H1 (cell line): ENCODE measurements at regions not wholly inside any gene's neighbourhood (a gene's known extent, or its start where the extent isn't known, plus 50 kb on each side); places are given as distances from the start of the nearest gene placed in this dataset.

Experiments used
- CTCF ChIA-PET: fragments of 300-600 bp; sonication (Branson Sonifier 250); formaldehyde crosslinking; loops from one replicate; lab custom pipeline; 2021; ENCODE audit not compliant: partially characterized antibody; lab: Charles Lee
- POLR2A ChIA-PET: fragments of 300-600 bp; sonication (Branson Sonifier 250); formaldehyde crosslinking; loops from one replicate; lab custom pipeline; 2021; ENCODE audit warnings: inconsistent platforms; ENCODE audit not compliant: partially characterized antibody; lab: Charles Lee
- DNase-seq, 2 experiments: peaks; one replicate each; pipeline versions ENCODE4 v3.0.0 to v3.0.0-alpha.2; 2010 to 2022; ENCODE audit warnings: low spot score in 2 of 2, low read depth in 1 of 2, mixed read lengths in 1 of 2
- FAIRE-seq: peaks from 2 replicates; lab custom pipeline; 2011; peaks lifted over from hg19 to GRCh38; lab: Jason Lieb, UNC
- H2AFZ ChIP-seq: 2 replicates; pipeline ENCODE4 v1.8.1; 2012; ENCODE audit warnings: low read length, inconsistent platforms
- H2AK5ac ChIP-seq: 2 replicates; pipeline ENCODE4 v1.6.1; 2013; ENCODE audit warnings: low read depth, low read length
- H2BK120ac ChIP-seq: replicated peaks from 2 replicates; pipeline ENCODE3; 2013; ENCODE audit warnings: low read depth, low read length, inconsistent platforms
- H2BK12ac ChIP-seq: 2 replicates; pipeline ENCODE4 v1.6.1; 2013; ENCODE audit warnings: low read depth, low read length
- H2BK15ac ChIP-seq: 2 replicates; pipeline ENCODE4 v1.6.1; 2013; ENCODE audit warnings: low read length
- H2BK20ac ChIP-seq: 2 replicates; pipeline ENCODE4 v1.6.1; 2013; ENCODE audit warnings: low read length
- H2BK5ac ChIP-seq: 2 replicates; pipeline ENCODE4 v1.6.1; 2013; ENCODE audit warnings: low read depth, low read length
- H3K14ac ChIP-seq: 2 replicates; pipeline ENCODE4 v1.6.1; 2013; ENCODE audit warnings: inconsistent platforms; ENCODE audit not compliant: insufficient read length
- H3K18ac ChIP-seq: 2 replicates; pipeline ENCODE4 v1.6.1; 2013; ENCODE audit warnings: low read length; ENCODE audit errors: extremely low read depth
- H3K23ac ChIP-seq: 2 replicates; pipeline ENCODE4 v1.6.1; 2013; ENCODE audit warnings: inconsistent platforms; ENCODE audit not compliant: insufficient read length
- H3K23me2 ChIP-seq: 2 replicates; pipeline ENCODE4 v1.6.1; 2013; ENCODE audit warnings: low read depth, low read length
- H3K27ac ChIP-seq: 2 replicates; pipeline ENCODE4 v1.6.1; 2011; ENCODE audit warnings: low read depth, low read length, inconsistent platforms
- H3K27me3 ChIP-seq, 4 experiments: replicated peaks in 1 of 4; 1 replicate in 1 of 4; 2 replicates in 3 of 4; pipeline versions ENCODE4 v1.6.1 to v1.8.1; 2011 to 2013; ENCODE audit warnings: low read length in 3 of 4, mild to moderate bottlenecking in 3 of 4, inconsistent platforms in 2 of 4, mixed read lengths in 2 of 4, moderate library complexity in 1 of 4; ENCODE audit not compliant: control insufficient read depth in 3 of 4, insufficient read depth in 3 of 4; ENCODE audit errors: extremely low read depth in 1 of 4
- H3K36me3 ChIP-seq, 4 experiments: 2 replicates each; pipeline versions ENCODE4 v1.6.1 to v1.8.1; 2011 to 2013; ENCODE audit warnings: mild to moderate bottlenecking in 4 of 4, low read length in 3 of 4, moderate library complexity in 2 of 4, control low read depth in 1 of 4, inconsistent platforms in 1 of 4; ENCODE audit not compliant: insufficient read depth in 4 of 4, control insufficient read depth in 2 of 4
- H3K4ac ChIP-seq: replicated peaks from 2 replicates; pipeline ENCODE3; 2013; ENCODE audit warnings: low read length, low read depth, mixed read lengths, inconsistent platforms; ENCODE audit not compliant: insufficient read length
- H3K4me1 ChIP-seq, 4 experiments: replicated peaks in 1 of 4; 1 replicate in 1 of 4; 2 replicates in 3 of 4; pipeline versions ENCODE4 v1.6.1 to v1.8.1; 2011 to 2013; ENCODE audit warnings: low read length in 3 of 4, inconsistent platforms in 2 of 4, mixed read lengths in 1 of 4; ENCODE audit not compliant: insufficient read depth in 4 of 4, control insufficient read depth in 3 of 4
- H3K4me2 ChIP-seq, 2 experiments: 2 replicates each; pipeline versions ENCODE4 v1.6.1 to v1.8.1; 2011 to 2013; ENCODE audit warnings: low read depth in 2 of 2, low read length in 2 of 2, control low read depth in 1 of 2, inconsistent platforms in 1 of 2, mild to moderate bottlenecking in 1 of 2; ENCODE audit not compliant: insufficient read depth in 1 of 2
- H3K4me3 ChIP-seq, 4 experiments: fragments of 200-600, 300-600 bp in 1 of 4; sonication (generic), shearing (Covaris generic), sonication (Bioruptor Twin) in 1 of 4; 2 replicates each; pipeline versions ENCODE4 v1.5.1 to v1.8.1; 2011 to 2016; ENCODE audit warnings: low read length in 4 of 4, low read depth in 3 of 4, control low read depth in 2 of 4, inconsistent platforms in 2 of 4, mild to moderate bottlenecking in 2 of 4, mixed read lengths in 1 of 4, moderate library complexity in 1 of 4; ENCODE audit not compliant: insufficient read depth in 2 of 4; ENCODE audit errors: extremely low read depth in 1 of 4
- H3K56ac ChIP-seq: replicated peaks from 2 replicates; pipeline ENCODE3; 2013; ENCODE audit warnings: low read depth, mild to moderate bottlenecking, mixed read lengths, low read length, inconsistent platforms; ENCODE audit not compliant: insufficient read length
- H3K79me1 ChIP-seq: 2 replicates; pipeline ENCODE4 v1.6.1; 2013; ENCODE audit warnings: low read depth, low read length, control low read depth
- H3K79me2 ChIP-seq, 2 experiments: 2 replicates each; pipeline versions ENCODE4 v1.6.1 to v1.8.1; 2012 to 2013; ENCODE audit warnings: low read length in 2 of 2, mild to moderate bottlenecking in 2 of 2, inconsistent platforms in 1 of 2; ENCODE audit not compliant: insufficient read depth in 2 of 2, control insufficient read depth in 1 of 2
- H3K9ac ChIP-seq, 4 experiments: replicated peaks in 1 of 4; 1 replicate in 1 of 4; 2 replicates in 3 of 4; pipeline versions ENCODE4 v1.6.1 to v1.8.1; 2011 to 2013; ENCODE audit warnings: low read depth in 3 of 4, low read length in 3 of 4, control low read depth in 2 of 4, mild to moderate bottlenecking in 2 of 4, moderate library complexity in 2 of 4, inconsistent platforms in 1 of 4; ENCODE audit errors: extremely low read depth in 1 of 4
- H3K9me3 ChIP-seq, 2 experiments: 2 replicates each; pipeline versions ENCODE4 v1.6.1 to v1.8.1; 2012 to 2013; ENCODE audit warnings: mild to moderate bottlenecking in 2 of 2, moderate library complexity in 2 of 2, control low read depth in 1 of 2, inconsistent platforms in 1 of 2, low read depth in 1 of 2, low read length in 1 of 2, mixed read lengths in 1 of 2; ENCODE audit not compliant: insufficient read depth in 2 of 2
- H4K20me1 ChIP-seq, 2 experiments: replicated peaks in 1 of 2; 2 replicates each; pipeline versions ENCODE3 to v1.8.1; 2011 to 2013; ENCODE audit warnings: inconsistent platforms in 2 of 2, low read length in 2 of 2, mild to moderate bottlenecking in 1 of 2; ENCODE audit not compliant: insufficient read depth in 2 of 2, control insufficient read depth in 1 of 2
- H4K5ac ChIP-seq: 2 replicates; pipeline ENCODE4 v1.6.1; 2013; ENCODE audit warnings: low read length, low read depth, mixed read lengths, inconsistent platforms; ENCODE audit not compliant: insufficient read length
- H4K8ac ChIP-seq: 2 replicates; pipeline ENCODE4 v1.8.0; 2013; ENCODE audit warnings: mild to moderate bottlenecking, moderate library complexity, low read length, inconsistent platforms; ENCODE audit not compliant: insufficient read depth; ENCODE audit errors: extremely low read depth
- H4K91ac ChIP-seq: replicated peaks from 2 replicates; pipeline ENCODE3; 2013; ENCODE audit warnings: low read length, mixed read lengths, inconsistent platforms; ENCODE audit not compliant: insufficient read length
- ASH2L ChIP-seq: fragments of 200-600, 300-600 bp; sonication (generic); IDR thresholded peaks from one replicate; pipeline ENCODE4 v1.7.1; 2017; ENCODE audit warnings: low read length
- CEBPB ChIP-seq: IDR thresholded peaks from 2 replicates; pipeline ENCODE4 v1.6.1; 2012; ENCODE audit warnings: low read depth, low read length
- CTBP2 ChIP-seq: IDR thresholded peaks from 2 replicates; pipeline ENCODE4 v1.7.0; 2011; ENCODE audit warnings: borderline replicate concordance, mild to moderate bottlenecking, moderate library complexity, mixed read lengths, low read length; ENCODE audit not compliant: insufficient read depth, insufficient read length
- PHF8 ChIP-seq: fragments of 200-600 bp; sonication (generic); conservative IDR thresholded peaks from 2 replicates; pipeline ENCODE4 v1.7.1; 2012; ENCODE audit warnings: low read depth, mild to moderate bottlenecking, inconsistent platforms, low read length, moderate library complexity
- WGBS, 2 experiments: shearing (Covaris generic) in 1 of 2; methylation state at CpG; one replicate each; pipeline versions ENCODE4 v1.1.6 to v1.1.7; 2013 to 2015; ENCODE audit warnings: low lambda C conversion rate in 2 of 2, mixed read lengths in 2 of 2, inconsistent platforms in 1 of 2, low coverage in 1 of 2, missing lambda C conversion rate in 1 of 2; ENCODE audit not compliant: insufficient replicate concordance in 2 of 2, insufficient coverage in 1 of 2, insufficient read length in 1 of 2; ENCODE audit errors: extremely low coverage in 1 of 2, missing lambda C conversion rate in 1 of 2; 5-methylcytosine and 5-hydroxymethylcytosine counted together
- TF ChIP-seq, protein P1 (sequence below): IDR thresholded peaks from 2 replicates; pipeline ENCODE4 v1.6.1; 2011; ENCODE audit warnings: low read depth, mild to moderate bottlenecking, low read length; ENCODE audit not compliant: insufficient read depth
- TF ChIP-seq, protein P2 (sequence below): IDR thresholded peaks from 2 replicates; pipeline ENCODE4 v1.6.1; 2011; ENCODE audit warnings: low read length, improper control_type of control experiment

DNA sequence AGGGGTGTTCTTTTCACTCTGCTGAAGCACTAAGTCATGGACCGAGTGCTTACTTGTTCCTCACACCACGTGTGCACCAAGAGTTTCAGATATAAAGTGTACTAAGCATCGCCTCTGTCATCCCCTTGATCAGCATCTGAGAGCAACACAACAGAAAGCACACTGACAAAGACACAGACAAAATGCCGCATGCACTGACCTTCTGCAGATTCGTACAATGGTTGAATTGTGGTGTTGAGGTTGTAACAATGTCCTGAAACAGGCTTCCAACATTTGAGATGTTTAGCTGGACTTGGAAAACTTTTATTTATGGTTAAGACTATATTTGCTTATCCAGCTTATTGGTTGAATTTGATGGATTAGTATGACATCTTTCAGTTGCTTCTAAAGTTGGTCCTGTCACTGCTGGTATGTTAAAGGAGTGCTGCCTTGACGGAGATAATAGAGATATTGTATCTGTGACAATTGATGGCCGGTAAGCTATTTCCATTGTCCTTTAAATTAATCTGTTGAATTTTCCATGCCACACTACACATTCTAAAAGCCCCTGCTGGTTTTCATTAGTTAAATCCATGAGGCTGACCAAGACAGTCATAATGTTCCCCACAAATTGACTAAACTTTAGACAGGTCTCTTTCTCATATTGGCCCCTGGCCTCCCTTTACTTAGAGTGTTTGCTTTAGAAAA lies 99.9 kb downstream of the CBLN2 start:
- Histone ChIP-seq H3K9me3 (peaks cover 44 to 60% of the 10 kb centered on the region in 2 experiments), H3K56ac (no peak overlapping the region), H3K27me3 (peaks cover 0 to 87% (median 3%) of the 10 kb centered on the region in 4 experiments; a peak in 4 of 7 replicates), H2AFZ (no peak overlapping the region), H3K4ac (no peak overlapping the region), H3K18ac (no peak overlapping the region), H3K27ac (no peak overlapping the region), H3K79me1 (no peaks in the 10 kb centered on the region), H2BK12ac (no peak overlapping the region), H3K4me1 (no peaks in the 10 kb centered on the region), H2BK20ac (no peak overlapping the region), H4K20me1 (peaks cover 0 to 2% of the 10 kb centered on the region in 2 experiments), H3K23me2 (no peaks in the 10 kb centered on the region), H3K23ac (no peak overlapping the region), H2AK5ac (no peak overlapping the region), H2BK5ac (no peak overlapping the region), H4K8ac (no peak overlapping the region), H3K4me2 (no peak overlapping the region), H3K9ac (no peak overlapping the region)
- DNase-seq = no peak
- CTCF ChIA-PET = no interaction called here
- FAIRE-seq = no peak
- TF ChIP-seq CEBPB (no peak), PHF8 (no peak), CTBP2 (no peak), ASH2L (no peak)
- TF ChIP-seq, protein P1, sequence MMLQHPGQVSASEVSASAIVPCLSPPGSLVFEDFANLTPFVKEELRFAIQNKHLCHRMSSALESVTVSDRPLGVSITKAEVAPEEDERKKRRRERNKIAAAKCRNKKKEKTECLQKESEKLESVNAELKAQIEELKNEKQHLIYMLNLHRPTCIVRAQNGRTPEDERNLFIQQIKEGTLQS = no peak
- TF ChIP-seq, protein P2, sequence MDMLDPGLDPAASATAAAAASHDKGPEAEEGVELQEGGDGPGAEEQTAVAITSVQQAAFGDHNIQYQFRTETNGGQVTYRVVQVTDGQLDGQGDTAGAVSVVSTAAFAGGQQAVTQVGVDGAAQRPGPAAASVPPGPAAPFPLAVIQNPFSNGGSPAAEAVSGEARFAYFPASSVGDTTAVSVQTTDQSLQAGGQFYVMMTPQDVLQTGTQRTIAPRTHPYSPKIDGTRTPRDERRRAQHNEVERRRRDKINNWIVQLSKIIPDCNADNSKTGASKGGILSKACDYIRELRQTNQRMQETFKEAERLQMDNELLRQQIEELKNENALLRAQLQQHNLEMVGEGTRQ = no peak
- TF ChIP-seq, all 59 proteins: peak for 0
- Histone ChIP-seq H3K4me3 (no peak overlapping the region), H4K91ac (no peak overlapping the region), H4K5ac (no peak overlapping the region), H2BK120ac (no peak overlapping the region), H2BK15ac (no peak overlapping the region), H3K14ac (no peak overlapping the region), H3K79me2 (no peaks in the 10 kb centered on the region), H3K36me3 (no peaks in the 10 kb centered on the region; a peak in 1 of 8 replicates)
- POLR2A ChIA-PET = no interaction called here
- 77% methylated on average over 7 of the region's 7 CpGs; no CpG with 5 or more reads in 1 of the 2 experiments for WGBS, 2 experiments
